ENCODE measurements at regions not wholly inside any gene's neighbourhood (a gene's known extent, or its start where the extent isn't known, plus 50 kb on each side); places are given as distances from the start of the nearest gene placed in this dataset.
A peak's percentile ranks its signal among the peaks of the same experiment; 100 is the strongest.
"Not testable (repeated sequence)": the region's sequence is repeated elsewhere in the genome, so short reads cannot be mapped to it uniquely, and the experiment has no call there.

DNA sequence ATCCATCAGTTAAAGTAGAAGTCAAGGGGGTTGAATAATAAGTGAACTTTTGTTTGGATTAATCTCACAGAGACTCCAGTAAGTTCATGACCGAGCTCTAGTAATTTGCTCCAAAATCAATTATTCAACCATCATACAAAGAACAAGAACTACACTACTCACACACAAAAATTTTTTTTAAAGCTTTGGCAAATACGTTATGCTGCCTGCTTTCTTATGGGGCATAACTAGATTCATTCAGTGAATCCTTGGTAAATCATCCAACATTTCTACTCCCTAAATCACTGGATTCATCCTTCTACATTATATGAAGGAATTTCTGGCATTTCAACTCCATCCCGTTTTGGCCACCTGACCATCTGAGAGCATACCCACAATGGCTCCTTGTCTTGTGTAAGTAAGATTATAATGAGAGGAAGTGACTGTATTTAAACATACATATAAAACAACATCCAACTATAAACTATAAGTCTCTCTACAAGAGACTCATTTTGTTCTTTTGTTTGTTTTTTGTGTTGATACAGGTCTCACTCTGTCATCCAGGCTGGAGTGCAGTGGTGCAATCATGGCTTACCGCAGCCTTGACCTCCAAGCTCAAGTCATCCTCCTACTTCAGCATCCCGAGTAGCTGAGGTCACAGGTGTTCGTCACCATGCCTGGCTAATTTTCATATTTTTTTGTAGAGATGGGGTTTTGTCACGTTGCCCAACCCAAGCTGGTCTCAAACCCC is 144.2 kb upstream of the LRRTM4 start:
- TF ChIP-seq, protein P1, sequence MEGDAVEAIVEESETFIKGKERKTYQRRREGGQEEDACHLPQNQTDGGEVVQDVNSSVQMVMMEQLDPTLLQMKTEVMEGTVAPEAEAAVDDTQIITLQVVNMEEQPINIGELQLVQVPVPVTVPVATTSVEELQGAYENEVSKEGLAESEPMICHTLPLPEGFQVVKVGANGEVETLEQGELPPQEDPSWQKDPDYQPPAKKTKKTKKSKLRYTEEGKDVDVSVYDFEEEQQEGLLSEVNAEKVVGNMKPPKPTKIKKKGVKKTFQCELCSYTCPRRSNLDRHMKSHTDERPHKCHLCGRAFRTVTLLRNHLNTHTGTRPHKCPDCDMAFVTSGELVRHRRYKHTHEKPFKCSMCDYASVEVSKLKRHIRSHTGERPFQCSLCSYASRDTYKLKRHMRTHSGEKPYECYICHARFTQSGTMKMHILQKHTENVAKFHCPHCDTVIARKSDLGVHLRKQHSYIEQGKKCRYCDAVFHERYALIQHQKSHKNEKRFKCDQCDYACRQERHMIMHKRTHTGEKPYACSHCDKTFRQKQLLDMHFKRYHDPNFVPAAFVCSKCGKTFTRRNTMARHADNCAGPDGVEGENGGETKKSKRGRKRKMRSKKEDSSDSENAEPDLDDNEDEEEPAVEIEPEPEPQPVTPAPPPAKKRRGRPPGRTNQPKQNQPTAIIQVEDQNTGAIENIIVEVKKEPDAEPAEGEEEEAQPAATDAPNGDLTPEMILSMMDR (conservative IDR thresholded peaks at IDR 0.05): no peak
- Mint-ChIP-seq H3K27me3 (ENCODE audit: low read depth) (no peaks in the 10 kb centered on the region), H3K36me3 (ENCODE audit: low read depth) (no peaks in the 10 kb centered on the region), H3K27ac (ENCODE audit: unreplicated experiment) (peak overlapping the region; percentile 45), H3K9me3 (no peaks in the 10 kb centered on the region), H3K4me1 (peaks cover 4% of the 10 kb centered on the region), H3K4me3 (no peak overlapping the region)
- no peak for DNase-seq (ENCODE audit: low read depth, low spot score)

DNA sequence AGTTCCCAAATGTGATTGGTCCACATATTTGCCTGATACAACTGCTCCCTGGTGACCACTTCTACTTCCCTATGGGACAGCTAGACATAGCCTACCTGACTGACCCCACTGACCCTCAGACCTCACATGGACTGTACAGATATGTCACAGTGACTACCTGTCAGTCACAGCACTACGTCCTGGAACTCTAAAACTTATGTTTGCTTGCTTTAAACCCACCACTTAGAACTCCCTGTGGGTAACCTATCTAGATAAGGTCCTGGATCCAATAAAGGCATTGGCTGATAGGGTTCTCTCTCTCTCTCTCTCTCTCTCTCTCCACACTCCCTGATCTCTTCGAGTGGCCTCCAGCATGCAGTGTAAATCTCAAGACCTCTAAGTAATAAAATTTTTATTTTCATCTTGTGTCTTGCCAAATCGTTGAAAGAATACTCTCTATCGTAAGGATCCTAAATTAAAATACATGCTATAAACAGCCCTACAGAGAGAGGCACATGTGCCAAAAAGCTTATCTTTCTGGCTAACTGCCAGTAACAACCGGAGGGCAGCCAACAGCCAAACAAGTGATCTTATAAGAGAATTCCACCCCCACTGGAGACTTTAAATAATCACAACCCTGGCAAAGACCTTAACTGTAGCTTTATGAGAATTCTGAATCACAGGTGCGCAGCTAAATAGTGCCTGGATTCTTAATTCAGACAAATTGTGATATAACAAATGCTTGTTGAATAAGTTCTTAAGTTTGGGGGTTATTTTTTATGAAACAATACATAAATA is 162.6 kb upstream of the LRRTM4 start:
- H3K4me1 Mint-ChIP-seq; H3K27me3 Mint-ChIP-seq (ENCODE audit: low read depth); H3K27ac Mint-ChIP-seq (ENCODE audit: unreplicated experiment); H3K4me3 Mint-ChIP-seq; DNase-seq (ENCODE audit: low read depth, low spot score); H3K9me3 Mint-ChIP-seq; H3K36me3 Mint-ChIP-seq (ENCODE audit: low read depth): not testable (repeated sequence)

DNA sequence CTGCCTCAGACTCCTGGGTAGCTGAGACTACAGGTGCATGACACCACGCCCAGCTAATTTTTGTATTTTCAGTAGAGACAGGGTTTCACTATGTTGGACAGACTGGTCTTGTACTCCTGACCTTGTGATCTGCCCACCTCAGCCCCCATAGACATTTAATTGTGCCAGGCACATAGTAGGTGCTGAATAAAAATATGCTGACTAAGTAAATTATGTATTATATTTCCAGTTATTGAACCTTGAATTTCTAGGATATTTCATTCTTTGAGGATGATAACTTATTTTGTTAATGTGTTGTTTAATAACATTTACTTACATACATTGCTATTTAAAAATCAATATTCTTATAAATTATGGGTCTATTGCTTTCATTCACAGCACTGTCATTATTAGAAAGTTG is 190.4 kb upstream of the LRRTM4 start:
- Mint-ChIP-seq H3K4me3 (no peak overlapping the region), H3K27me3 (ENCODE audit: low read depth) (no peaks in the 10 kb centered on the region), H3K9me3 (no peaks in the 10 kb centered on the region), H3K4me1 (no peaks in the 10 kb centered on the region), H3K36me3 (ENCODE audit: low read depth) (no peaks in the 10 kb centered on the region), H3K27ac (ENCODE audit: unreplicated experiment) (no peak overlapping the region)
- no peak for DNase-seq (ENCODE audit: low read depth, low spot score)
- TF ChIP-seq, protein P1 (conservative IDR thresholded peaks at IDR 0.05): no peak

DNA sequence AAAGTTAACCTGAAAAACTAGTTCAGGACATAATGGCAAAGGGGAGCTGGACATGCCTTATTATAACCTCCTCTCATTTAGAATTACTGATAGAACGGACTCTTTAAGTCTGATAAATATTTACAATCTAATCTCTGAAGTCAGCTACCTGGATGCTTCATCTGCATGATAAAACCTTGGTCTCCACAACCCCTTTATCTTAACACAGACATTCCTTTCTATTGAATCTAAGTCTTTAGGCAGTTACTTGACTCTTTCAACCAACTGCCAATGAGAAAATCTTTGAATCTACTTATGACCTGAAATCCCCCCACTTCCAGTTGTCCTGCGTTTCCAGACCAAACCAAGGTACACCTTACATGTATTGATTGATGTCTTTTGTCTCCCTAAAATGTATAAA is 191.2 kb upstream of the LRRTM4 start:
- TF ChIP-seq, protein P1 (conservative IDR thresholded peaks at IDR 0.05): no peak
- Mint-ChIP-seq H3K9me3 (no peaks in the 10 kb centered on the region), H3K36me3 (ENCODE audit: low read depth) (no peaks in the 10 kb centered on the region), H3K27ac (ENCODE audit: unreplicated experiment) (no peak overlapping the region), H3K4me3 (no peak overlapping the region), H3K27me3 (ENCODE audit: low read depth) (no peaks in the 10 kb centered on the region), H3K4me1 (no peaks in the 10 kb centered on the region)
- DNase-seq (ENCODE audit: low read depth, low spot score): no peak

DNA sequence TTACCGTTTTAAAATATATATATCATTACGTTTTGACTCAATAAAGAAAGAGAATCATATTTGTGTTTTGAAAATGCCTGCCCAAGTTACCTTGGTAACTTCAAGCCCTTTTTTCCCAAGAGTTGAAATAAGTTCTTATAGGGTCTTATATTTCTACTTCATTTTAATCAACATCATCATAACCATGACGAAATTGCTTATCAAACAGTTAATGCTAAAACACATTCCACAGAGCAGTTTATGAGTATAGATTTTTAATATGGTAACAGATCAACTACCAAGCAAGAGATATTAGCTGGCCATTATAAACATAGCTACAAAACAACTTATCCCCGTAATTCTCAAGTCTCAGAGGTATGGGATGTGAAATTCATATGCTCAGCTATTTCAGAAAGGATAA is 197.9 kb upstream of the LRRTM4 start:
- TF ChIP-seq, protein P1 (conservative IDR thresholded peaks at IDR 0.05): no peak
- Mint-ChIP-seq H3K27ac (ENCODE audit: unreplicated experiment) (no peak overlapping the region), H3K36me3 (ENCODE audit: low read depth) (no peaks in the 10 kb centered on the region), H3K27me3 (ENCODE audit: low read depth) (no peaks in the 10 kb centered on the region), H3K4me3 (no peak overlapping the region), H3K4me1 (no peaks in the 10 kb centered on the region), H3K9me3 (no peaks in the 10 kb centered on the region)
- DNase-seq (ENCODE audit: low read depth, low spot score): no peak

DNA sequence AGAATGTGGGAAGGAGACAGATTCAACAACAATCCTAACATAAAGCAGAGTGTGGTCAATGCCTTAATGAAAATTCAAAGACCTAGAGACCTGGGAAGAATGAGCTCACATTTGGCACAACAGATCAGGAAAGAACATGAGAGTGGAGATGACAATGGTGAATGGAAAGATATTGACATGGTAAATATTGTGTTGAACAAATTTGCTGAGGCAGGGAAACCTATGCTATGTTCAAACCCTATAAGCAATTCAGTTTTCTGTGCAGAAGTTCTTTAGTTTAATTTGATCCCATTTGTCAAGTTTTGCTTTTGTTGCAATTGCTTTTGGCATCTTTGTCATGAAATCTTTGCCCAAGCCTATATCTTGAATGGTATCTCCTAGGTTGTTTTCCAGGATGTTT is 199.4 kb upstream of the LRRTM4 start:
- H3K9me3 Mint-ChIP-seq: no peaks in the 10 kb centered on the region
- DNase-seq (ENCODE audit: low read depth, low spot score): no peak
- no peak overlapping the region for H3K27ac Mint-ChIP-seq (ENCODE audit: unreplicated experiment)
- no peaks in the 10 kb centered on the region for H3K4me1 Mint-ChIP-seq
- no peak overlapping the region for H3K4me3 Mint-ChIP-seq
- H3K27me3 Mint-ChIP-seq (ENCODE audit: low read depth): no peaks in the 10 kb centered on the region
- TF ChIP-seq, protein P1 (conservative IDR thresholded peaks at IDR 0.05): no peak
- no peaks in the 10 kb centered on the region for H3K36me3 Mint-ChIP-seq (ENCODE audit: low read depth)

Data from neural crest cell (in vitro differentiated cells).